Fibroblast of lung (primary cell): ENCODE measurements at regions not wholly inside any gene's neighbourhood (a gene's known extent, or its start where the extent isn't known, plus 50 kb on each side); places are given as distances from the start of the nearest gene placed in this dataset.

Source experiments
- CTCF ChIP-seq, 2 donors: IDR thresholded peaks in 1 of 2; conservative IDR thresholded peaks in 1 of 2; 1 replicate in 1 of 2; 2 replicates in 1 of 2; pipeline ENCODE4 v1.5.1; 2011 to 2012; ENCODE audit warnings: low read length in 2 of 2, control low read depth in 1 of 2, inconsistent platforms in 1 of 2, low read depth in 1 of 2, mild to moderate bottlenecking in 1 of 2
- EZH2 ChIP-seq: IDR thresholded peaks from 2 replicates; pipeline ENCODE4 v1.5.1; 2012; ENCODE audit warnings: low read length, control low read depth, mild to moderate bottlenecking; ENCODE audit errors: missing control alignments

- TF ChIP-seq CTCF (conservative IDR thresholded peaks at IDR 0.05 in 1 of 2, IDR thresholded peaks at IDR 0.05 in 1 of 2; ENCODE audit: low read depth in 1 of 2, low read length in 2 of 2) (no peak), EZH2 (no peak)
Observed at GRCh38 chr16:13767215-13767614, 152.7 kb upstream of the ERCC4 start.
